ENCODE measurements at regions not wholly inside any gene's neighbourhood (a gene's known extent, or its start where the extent isn't known, plus 50 kb on each side); places are given as distances from the start of the nearest gene placed in this dataset.
"Not testable (repeated sequence)": the region's sequence is repeated elsewhere in the genome, so short reads cannot be mapped to it uniquely, and the experiment has no call there.

DNA sequence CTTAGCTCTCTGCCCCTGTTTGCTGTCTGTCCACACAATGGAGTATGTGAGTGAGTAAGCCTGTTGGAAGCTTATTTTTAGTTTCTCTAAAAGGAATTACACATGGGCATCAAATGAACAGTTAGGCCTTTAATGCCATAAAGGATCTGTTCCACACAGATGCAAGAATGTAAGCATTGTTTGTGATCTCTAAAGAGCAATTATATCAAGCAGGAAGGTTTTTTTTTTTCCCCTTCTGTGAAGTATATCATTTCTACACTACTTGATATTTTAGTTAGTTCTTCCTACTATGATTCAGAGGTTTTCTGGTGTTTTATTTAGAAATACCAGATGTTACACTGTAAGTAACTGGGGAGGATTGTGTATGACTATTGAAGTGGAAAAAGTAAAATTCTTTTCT lies 627.5 kb downstream of the COL12A1 start:
- ChIA-PET POLR2A (no interaction called here), CTCF (no interaction called here)
- Mint-ChIP-seq H3K4me1 (ENCODE audit: low read depth) (no peaks in the 10 kb centered on the region), H3K27ac (no peak overlapping the region), H3K9me3 (ENCODE audit: insufficient read depth) (no peaks in the 10 kb centered on the region), H3K4me3 (no peak overlapping the region), H3K36me3 (ENCODE audit: low read depth) (no peaks in the 10 kb centered on the region), H3K27me3 (ENCODE audit: low read depth) (no peaks in the 10 kb centered on the region)
- DNase-seq (no peak), ATAC-seq (no peak)

DNA sequence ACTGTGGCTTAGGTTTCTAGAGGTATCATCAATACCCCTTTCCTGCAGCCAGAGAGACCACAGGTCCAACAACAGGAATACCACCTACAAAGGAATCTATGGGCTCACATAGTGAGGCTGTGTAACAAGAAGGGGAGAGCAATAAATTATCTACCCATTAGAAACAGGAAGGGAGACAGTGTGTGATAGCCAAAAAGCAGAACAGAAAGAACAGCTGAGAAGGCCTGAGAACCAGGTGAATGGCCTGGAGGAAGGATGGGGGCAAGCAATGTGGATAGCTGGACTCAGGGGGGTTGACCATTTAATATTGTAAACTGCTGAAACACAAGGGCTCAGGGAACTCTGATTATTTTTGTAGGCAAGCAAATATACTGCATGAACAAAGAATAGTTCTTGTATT lies 628.2 kb downstream of the COL12A1 start:
- Mint-ChIP-seq H3K9me3 (ENCODE audit: insufficient read depth) (no peaks in the 10 kb centered on the region), H3K4me1 (ENCODE audit: low read depth) (no peaks in the 10 kb centered on the region), H3K27me3 (ENCODE audit: low read depth) (no peaks in the 10 kb centered on the region), H3K36me3 (ENCODE audit: low read depth) (no peaks in the 10 kb centered on the region), H3K27ac (no peak overlapping the region), H3K4me3 (no peak overlapping the region)
- ChIA-PET POLR2A (no interaction called here), CTCF (no interaction called here)
- ATAC-seq = no peak
- DNase-seq = no peak

DNA sequence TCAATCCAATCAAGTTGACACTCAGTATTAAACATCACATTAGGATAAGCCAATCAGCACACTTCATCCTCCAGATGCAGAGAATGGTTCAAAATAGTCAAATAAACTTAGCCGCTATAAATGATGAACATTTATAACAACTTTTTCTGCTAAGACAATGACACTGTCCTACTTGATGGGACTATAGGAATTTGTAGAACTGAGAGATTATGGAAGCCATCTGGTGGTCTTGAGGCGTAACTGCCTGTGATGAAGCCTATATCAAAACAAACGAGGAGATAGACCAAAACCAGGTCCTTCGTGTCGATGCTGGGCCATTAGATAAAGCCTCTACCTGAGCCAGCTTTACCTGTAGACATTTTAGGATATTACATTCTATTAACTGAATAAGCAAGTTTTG lies 631.1 kb downstream of the COL12A1 start:
- Mint-ChIP-seq H3K4me1 (ENCODE audit: low read depth) (no peaks in the 10 kb centered on the region), H3K27me3 (ENCODE audit: low read depth) (no peaks in the 10 kb centered on the region), H3K4me3 (no peak overlapping the region), H3K27ac (no peak overlapping the region), H3K36me3 (ENCODE audit: low read depth) (no peaks in the 10 kb centered on the region), H3K9me3 (ENCODE audit: insufficient read depth) (no peaks in the 10 kb centered on the region)
- DNase-seq = no peak
- CTCF ChIA-PET = no interaction called here
- ATAC-seq = no peak
- POLR2A ChIA-PET = no interaction called here

DNA sequence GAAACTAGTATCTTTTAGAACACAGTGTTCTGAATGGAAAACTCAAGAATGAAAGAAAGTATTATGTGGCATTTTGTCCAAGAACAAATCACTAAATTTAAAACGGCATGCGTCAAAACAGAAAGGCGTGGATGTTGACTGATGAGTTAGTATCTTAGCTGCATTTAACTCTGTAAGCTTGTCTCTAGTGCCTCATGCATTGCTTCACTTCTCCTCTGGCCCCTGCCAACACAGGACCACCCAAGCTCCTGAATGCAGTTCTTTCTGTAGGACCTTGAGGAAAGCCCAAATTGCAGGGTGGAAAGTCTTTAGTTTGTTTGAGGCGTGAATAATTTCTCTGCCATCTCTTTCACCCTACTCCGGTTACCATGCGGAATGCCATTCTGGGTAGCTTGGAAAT lies 632.2 kb downstream of the COL12A1 start:
- Mint-ChIP-seq H3K36me3 (ENCODE audit: low read depth) (no peaks in the 10 kb centered on the region), H3K27ac (no peak overlapping the region), H3K4me1 (ENCODE audit: low read depth) (no peaks in the 10 kb centered on the region), H3K27me3 (ENCODE audit: low read depth) (no peaks in the 10 kb centered on the region), H3K4me3 (no peak overlapping the region), H3K9me3 (ENCODE audit: insufficient read depth) (no peaks in the 10 kb centered on the region)
- ChIA-PET CTCF (no interaction called here), POLR2A (no interaction called here)
- ATAC-seq = no peak
- no peak for DNase-seq

DNA sequence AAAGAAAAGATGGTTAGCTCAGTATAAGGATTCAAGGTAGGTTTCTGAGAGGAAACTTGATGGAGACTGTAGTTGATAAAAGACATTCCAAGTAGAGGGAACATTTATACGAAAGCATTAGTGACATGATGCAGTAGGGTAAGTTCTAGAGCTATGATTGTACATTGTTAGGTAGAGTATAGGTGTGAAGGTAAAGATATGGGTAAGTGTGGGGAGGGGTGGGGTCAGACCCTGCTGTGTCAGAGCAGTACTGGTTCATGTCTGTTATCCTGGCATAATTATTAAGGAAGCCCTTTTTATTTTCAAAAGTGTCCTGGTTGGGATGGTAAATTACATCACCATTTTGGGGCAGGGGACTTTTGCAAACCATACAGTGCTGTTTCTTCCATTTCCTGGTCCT lies 635.8 kb downstream of the COL12A1 start:
- ChIA-PET CTCF (no interaction called here), POLR2A (no interaction called here)
- no peak overlapping the region for H3K27ac Mint-ChIP-seq
- H3K4me3 Mint-ChIP-seq = no peak overlapping the region
- H3K36me3 Mint-ChIP-seq (ENCODE audit: low read depth) = no peaks in the 10 kb centered on the region
- no peak for ATAC-seq
- no peaks in the 10 kb centered on the region for H3K27me3 Mint-ChIP-seq (ENCODE audit: low read depth)
- no peak for DNase-seq
- H3K4me1 Mint-ChIP-seq (ENCODE audit: low read depth) = no peaks in the 10 kb centered on the region
- H3K9me3 Mint-ChIP-seq (ENCODE audit: insufficient read depth) = no peaks in the 10 kb centered on the region

DNA sequence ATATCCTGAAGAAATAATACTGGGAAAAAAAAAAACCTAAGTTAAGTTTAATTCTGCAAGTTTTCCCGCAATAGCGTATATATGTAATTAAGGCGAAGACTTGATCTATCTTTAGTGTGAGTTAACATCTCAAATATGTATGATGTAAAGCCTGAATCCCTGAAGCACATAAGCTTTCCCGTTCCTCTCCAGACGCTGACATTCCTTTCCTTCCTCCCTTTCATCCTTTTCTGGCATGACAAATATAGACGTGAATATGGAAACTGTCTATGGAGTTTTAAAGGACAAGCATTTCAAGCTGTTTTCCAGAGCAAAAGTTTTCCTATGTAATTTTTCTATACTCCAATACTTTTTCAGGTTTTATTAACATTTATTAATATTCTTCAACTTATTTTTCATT lies 637.0 kb downstream of the COL12A1 start:
- no peaks in the 10 kb centered on the region for H3K4me1 Mint-ChIP-seq (ENCODE audit: low read depth)
- H3K4me3 Mint-ChIP-seq = no peak overlapping the region
- CTCF ChIA-PET = interaction anchor here (0.6 kb wide), 1 partner anchor 181 kb away, joined by 3 read pairs; no protein-coding TSS in a partner anchor
- no peaks in the 10 kb centered on the region for H3K36me3 Mint-ChIP-seq (ENCODE audit: low read depth)
- POLR2A ChIA-PET = no interaction called here
- H3K9me3 Mint-ChIP-seq (ENCODE audit: insufficient read depth) = no peaks in the 10 kb centered on the region
- ATAC-seq = no peak
- no peaks in the 10 kb centered on the region for H3K27me3 Mint-ChIP-seq (ENCODE audit: low read depth)
- no peak for DNase-seq
- H3K27ac Mint-ChIP-seq = no peak overlapping the region

DNA sequence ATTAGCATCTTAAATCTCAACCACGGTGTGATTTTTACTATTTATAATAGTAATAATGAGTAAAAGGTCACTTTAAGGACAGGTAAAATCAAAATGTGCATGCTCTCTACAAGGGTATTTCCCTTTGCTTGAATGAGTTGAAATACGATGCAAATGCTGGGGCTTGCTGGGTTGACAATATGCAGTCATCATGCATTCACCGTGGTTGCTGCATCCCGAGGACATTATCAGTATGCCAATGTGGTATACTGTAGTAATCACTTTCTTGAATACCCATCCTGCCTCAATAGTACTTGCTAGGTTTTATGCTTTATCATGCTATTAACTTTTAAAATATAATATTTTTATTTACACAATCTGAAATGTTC lies 637.9 kb downstream of the COL12A1 start:
- H3K9me3 Mint-ChIP-seq (ENCODE audit: insufficient read depth); DNase-seq; CTCF ChIA-PET; POLR2A ChIA-PET; ATAC-seq; H3K27ac Mint-ChIP-seq; H3K27me3 Mint-ChIP-seq (ENCODE audit: low read depth); H3K4me3 Mint-ChIP-seq; H3K36me3 Mint-ChIP-seq (ENCODE audit: low read depth); H3K4me1 Mint-ChIP-seq (ENCODE audit: low read depth): not testable (repeated sequence)

DNA sequence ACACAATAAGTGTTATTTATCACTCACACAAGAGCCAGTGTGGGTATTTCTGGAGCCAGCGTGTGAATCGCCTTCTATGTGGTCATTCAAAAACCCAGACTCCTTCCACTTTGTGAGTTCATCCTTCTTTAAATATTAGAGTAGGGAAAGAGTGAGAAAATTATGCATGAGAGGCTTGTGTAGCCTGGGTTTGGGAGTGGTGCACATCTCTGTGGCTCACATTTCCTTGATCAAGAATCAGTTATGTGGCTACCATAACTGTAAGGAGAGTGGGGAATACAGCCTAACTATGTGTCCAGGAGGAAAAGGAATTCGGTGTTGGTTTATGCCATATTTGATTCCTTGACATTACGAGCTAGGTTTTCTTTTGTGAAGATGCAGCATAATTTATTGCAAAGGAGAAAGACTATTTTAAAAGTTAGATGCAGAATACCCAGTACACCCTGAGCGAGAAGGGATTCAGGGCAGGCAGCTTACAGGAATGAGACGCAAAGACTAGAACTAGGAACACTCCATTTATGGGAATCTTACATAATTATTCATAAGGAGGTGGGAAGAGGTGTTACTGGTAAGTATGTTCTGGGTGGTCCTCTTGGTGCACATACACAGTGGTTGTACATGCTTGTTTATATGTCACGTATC lies 638.5 kb downstream of the COL12A1 start:
- H3K9me3 Mint-ChIP-seq (ENCODE audit: insufficient read depth) = no peaks in the 10 kb centered on the region
- no peaks in the 10 kb centered on the region for H3K4me1 Mint-ChIP-seq (ENCODE audit: low read depth)
- ATAC-seq = no peak
- DNase-seq = no peak
- ChIA-PET POLR2A (no interaction called here), CTCF (no interaction called here)
- no peak overlapping the region for H3K4me3 Mint-ChIP-seq
- no peaks in the 10 kb centered on the region for H3K36me3 Mint-ChIP-seq (ENCODE audit: low read depth)
- H3K27ac Mint-ChIP-seq = no peak overlapping the region
- H3K27me3 Mint-ChIP-seq (ENCODE audit: low read depth) = no peaks in the 10 kb centered on the region

DNA sequence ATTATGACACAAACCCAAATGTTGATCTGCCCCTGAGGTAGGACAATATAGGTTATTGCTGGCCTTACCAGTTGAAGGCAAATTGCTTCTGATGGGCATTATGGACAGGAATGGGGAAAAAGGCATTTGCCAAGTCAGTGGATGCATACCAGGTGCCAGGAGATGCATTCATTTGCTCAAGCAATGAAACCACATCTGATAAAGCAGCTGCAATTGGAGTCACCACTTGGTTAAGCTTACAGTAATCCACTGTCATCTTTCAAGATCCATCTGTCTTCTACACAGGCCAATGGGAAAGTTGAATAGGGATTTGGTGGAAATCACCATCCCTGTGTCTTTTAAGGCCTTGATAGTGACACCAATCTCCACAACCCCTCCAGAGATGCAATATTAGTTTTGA lies 648.6 kb downstream of the COL12A1 start:
- no peaks in the 10 kb centered on the region for H3K9me3 Mint-ChIP-seq (ENCODE audit: insufficient read depth)
- no peak overlapping the region for H3K27ac Mint-ChIP-seq
- CTCF ChIA-PET = no interaction called here
- POLR2A ChIA-PET = no interaction called here
- H3K4me3 Mint-ChIP-seq = no peak overlapping the region
- ATAC-seq (no peak), DNase-seq (no peak)
- H3K36me3 Mint-ChIP-seq (ENCODE audit: low read depth) = no peaks in the 10 kb centered on the region
- no peaks in the 10 kb centered on the region for H3K27me3 Mint-ChIP-seq (ENCODE audit: low read depth)
- no peaks in the 10 kb centered on the region for H3K4me1 Mint-ChIP-seq (ENCODE audit: low read depth)

DNA sequence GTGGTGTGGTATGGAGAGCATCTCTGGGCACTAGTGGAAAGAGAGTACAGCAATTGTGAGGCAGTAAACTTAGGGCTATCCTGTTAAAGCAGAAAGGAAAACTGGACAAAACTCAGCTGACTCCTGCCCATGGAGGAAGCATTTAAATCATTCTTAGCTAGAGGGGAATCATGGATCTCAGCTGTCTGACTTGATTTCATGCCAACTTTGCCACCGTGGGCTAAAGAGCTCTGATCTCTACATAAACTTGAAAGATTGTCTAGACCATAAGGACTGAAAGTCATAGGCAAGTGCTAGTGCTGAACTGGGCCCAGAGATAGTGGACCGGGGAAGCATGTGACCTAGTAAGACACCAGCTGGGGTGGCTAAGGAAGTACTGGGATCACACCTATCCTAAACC lies 651.8 kb downstream of the COL12A1 start:
- H3K4me1 Mint-ChIP-seq (ENCODE audit: low read depth) = no peaks in the 10 kb centered on the region
- H3K36me3 Mint-ChIP-seq (ENCODE audit: low read depth) = no peaks in the 10 kb centered on the region
- DNase-seq (no peak), ATAC-seq (no peak)
- CTCF ChIA-PET = no interaction called here
- no peak overlapping the region for H3K27ac Mint-ChIP-seq
- H3K4me3 Mint-ChIP-seq = no peak overlapping the region
- no peaks in the 10 kb centered on the region for H3K9me3 Mint-ChIP-seq (ENCODE audit: insufficient read depth)
- no peaks in the 10 kb centered on the region for H3K27me3 Mint-ChIP-seq (ENCODE audit: low read depth)
- POLR2A ChIA-PET = no interaction called here

DNA sequence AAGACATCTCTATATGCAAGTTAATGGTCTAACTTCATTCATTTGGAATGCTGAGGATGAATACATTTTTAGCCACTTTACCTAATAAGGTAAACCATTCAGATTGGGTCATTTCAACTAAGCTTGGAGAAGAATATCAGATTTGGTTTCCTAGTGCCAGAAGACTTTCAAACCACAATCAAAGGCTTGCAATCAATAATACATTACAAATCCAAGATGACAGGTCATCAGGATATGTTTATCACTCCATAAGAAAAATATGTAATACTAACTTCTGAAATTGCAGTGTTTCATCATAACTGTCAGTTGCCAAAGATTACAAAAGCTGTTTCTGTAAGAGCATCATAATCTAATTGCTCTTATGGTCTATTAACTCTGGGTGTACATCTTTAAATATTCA lies 654.0 kb downstream of the COL12A1 start:
- POLR2A ChIA-PET = no interaction called here
- Mint-ChIP-seq H3K9me3 (ENCODE audit: insufficient read depth) (no peaks in the 10 kb centered on the region), H3K27ac (no peak overlapping the region), H3K27me3 (ENCODE audit: low read depth) (no peaks in the 10 kb centered on the region), H3K36me3 (ENCODE audit: low read depth) (no peaks in the 10 kb centered on the region), H3K4me1 (ENCODE audit: low read depth) (no peaks in the 10 kb centered on the region), H3K4me3 (no peak overlapping the region)
- ATAC-seq (no peak), DNase-seq (no peak)
- CTCF ChIA-PET = no interaction called here

DNA sequence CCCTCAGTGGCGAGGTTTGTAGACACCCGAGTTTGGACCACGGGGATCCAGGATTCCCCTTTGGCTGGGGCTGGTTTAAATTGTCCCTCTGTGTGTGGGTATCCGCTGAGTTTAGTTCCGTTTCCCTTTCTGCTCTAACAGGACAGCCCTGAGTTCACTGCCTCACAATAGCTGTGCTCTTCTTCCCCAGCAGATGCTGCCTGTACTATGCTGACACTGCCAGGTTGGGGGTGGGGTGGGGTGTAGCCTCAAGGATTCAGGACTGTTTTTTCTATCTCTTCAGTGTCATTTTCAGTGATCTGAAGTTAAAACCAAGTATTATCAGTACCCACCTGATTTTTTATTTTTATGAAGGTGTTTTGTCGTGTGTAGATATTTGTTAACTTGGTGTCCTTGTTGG lies 655.0 kb downstream of the COL12A1 start:
- DNase-seq (no peak), ATAC-seq (no peak)
- ChIA-PET POLR2A (no interaction called here), CTCF (no interaction called here)
- H3K4me1 Mint-ChIP-seq (ENCODE audit: low read depth) = no peaks in the 10 kb centered on the region
- no peaks in the 10 kb centered on the region for H3K27me3 Mint-ChIP-seq (ENCODE audit: low read depth)
- no peaks in the 10 kb centered on the region for H3K9me3 Mint-ChIP-seq (ENCODE audit: insufficient read depth)
- no peak overlapping the region for H3K4me3 Mint-ChIP-seq
- no peak overlapping the region for H3K27ac Mint-ChIP-seq
- H3K36me3 Mint-ChIP-seq (ENCODE audit: low read depth) = no peaks in the 10 kb centered on the region

DNA sequence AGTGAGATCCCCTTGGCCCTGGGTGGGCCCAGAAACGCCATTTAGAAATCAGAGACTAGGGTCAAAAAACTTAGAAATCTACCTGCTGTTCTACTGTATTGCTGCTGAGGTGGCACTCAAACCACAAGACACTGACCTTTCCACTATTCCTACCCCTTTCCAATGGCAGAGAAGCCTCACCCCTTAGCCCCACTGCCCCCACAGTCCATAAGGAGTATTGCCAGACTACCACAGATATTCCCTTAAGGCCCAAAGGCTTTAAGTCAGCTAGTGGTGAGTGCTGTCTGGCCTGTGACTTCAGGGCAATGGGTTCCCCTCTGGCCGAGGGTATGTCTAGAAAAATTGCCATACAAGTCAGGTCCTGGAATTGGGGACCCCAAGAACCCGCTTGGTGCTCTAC lies 656.1 kb downstream of the COL12A1 start:
- no peak overlapping the region for H3K27ac Mint-ChIP-seq
- no peaks in the 10 kb centered on the region for H3K27me3 Mint-ChIP-seq (ENCODE audit: low read depth)
- no peaks in the 10 kb centered on the region for H3K4me1 Mint-ChIP-seq (ENCODE audit: low read depth)
- DNase-seq = no peak
- ATAC-seq = no peak
- POLR2A ChIA-PET = no interaction called here
- no peak overlapping the region for H3K4me3 Mint-ChIP-seq
- no peaks in the 10 kb centered on the region for H3K9me3 Mint-ChIP-seq (ENCODE audit: insufficient read depth)
- H3K36me3 Mint-ChIP-seq (ENCODE audit: low read depth) = no peaks in the 10 kb centered on the region
- CTCF ChIA-PET = no interaction called here

Data from activated CD8-positive, alpha-beta T cell treated with anti-CD3 and anti-CD28 coated beads, Interleukin-2, amount 10 ng/mL, durations not matched to agents 7 days and 5 days (primary cell).